ENCODE measurements at regions not wholly inside any gene's neighbourhood (a gene's known extent, or its start where the extent isn't known, plus 50 kb on each side); places are given as distances from the start of the nearest gene placed in this dataset.
"Not testable (repeated sequence)": the region's sequence is repeated elsewhere in the genome, so short reads cannot be mapped to it uniquely, and the experiment has no call there.

DNA sequence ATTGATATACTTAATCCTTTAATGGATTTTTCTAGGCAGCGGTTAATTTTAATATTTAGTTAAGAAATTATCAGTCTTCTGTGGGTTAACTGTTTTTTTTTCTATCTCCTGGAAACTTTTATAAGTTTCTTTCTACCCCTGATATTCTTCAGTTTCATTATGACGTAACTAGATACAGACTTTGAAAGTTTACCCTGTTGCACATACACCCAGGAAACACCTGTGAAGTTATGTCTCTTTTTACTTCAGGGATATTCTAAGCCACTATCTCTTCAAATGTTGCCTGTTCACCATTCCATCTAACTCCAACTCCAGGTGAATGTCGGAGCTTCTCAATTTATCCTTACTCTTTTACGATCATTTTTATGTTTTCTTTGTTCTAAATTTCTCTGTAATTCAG, 329.0 kb downstream of the ICE1 start:
- Histone ChIP-seq H3K27ac (ENCODE audit: low read depth in 2 of 2, low read length in 1 of 2) (no peak overlapping the region), H3K27me3 (ENCODE audit: control insufficient read depth in 1 of 2, insufficient read depth in 2 of 2, low read length in 2 of 2) (no peaks in the 10 kb centered on the region), H3K4me1 (ENCODE audit: control insufficient read depth in 2 of 2, insufficient read depth in 2 of 2, low read length in 1 of 2) (no peaks in the 10 kb centered on the region), H3K4me3 (ENCODE audit: low read depth in 1 of 2, low read length in 2 of 2) (no peak overlapping the region), H3K9me3 (ENCODE audit: control insufficient read depth in 2 of 2, insufficient read depth in 1 of 2, low read depth in 1 of 2, low read length in 1 of 2) (no peaks in the 10 kb centered on the region), H3K36me3 (ENCODE audit: control insufficient read depth in 2 of 2, insufficient read depth in 2 of 2, low read length in 1 of 2) (no peaks in the 10 kb centered on the region)
- whole genome bisulfite sequencing, 2 donors = 76 to 80% methylated on average over 4 of the region's 4 CpGs

DNA sequence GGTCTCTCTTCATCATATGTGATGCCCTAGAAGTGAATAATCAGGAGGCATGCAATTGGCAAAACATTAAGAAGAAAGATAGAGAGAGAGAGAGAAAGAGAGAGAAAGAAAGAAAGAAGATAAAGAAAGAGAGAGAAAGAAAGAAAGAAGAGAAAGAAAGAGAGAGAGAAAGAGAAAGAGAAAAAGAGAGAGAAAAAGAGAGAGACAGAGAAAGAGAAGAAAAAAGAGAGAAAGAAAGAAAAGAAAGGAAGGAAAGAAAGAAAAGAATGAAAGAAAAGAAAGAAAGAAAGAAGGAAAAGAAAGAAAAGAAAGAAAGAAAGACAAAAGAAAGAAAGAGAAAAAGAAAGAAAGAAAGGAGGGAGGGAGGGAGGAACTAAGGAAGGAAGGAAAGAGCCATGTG, 318.9 kb downstream of the ICE1 start:
- no peak overlapping the region for H3K4me3 ChIP-seq (ENCODE audit: low read depth in 1 of 2, low read length in 2 of 2)
- no peaks in the 10 kb centered on the region for H3K9me3 ChIP-seq (ENCODE audit: control insufficient read depth in 2 of 2, insufficient read depth in 1 of 2, low read depth in 1 of 2, low read length in 1 of 2)
- no peak overlapping the region for H3K27ac ChIP-seq (ENCODE audit: low read depth in 2 of 2, low read length in 1 of 2)
- H3K4me1 ChIP-seq (ENCODE audit: control insufficient read depth in 2 of 2, insufficient read depth in 2 of 2, low read length in 1 of 2) = no peaks in the 10 kb centered on the region
- H3K36me3 ChIP-seq (ENCODE audit: control insufficient read depth in 2 of 2, insufficient read depth in 2 of 2, low read length in 1 of 2) = no peaks in the 10 kb centered on the region
- H3K27me3 ChIP-seq (ENCODE audit: control insufficient read depth in 1 of 2, insufficient read depth in 2 of 2, low read length in 2 of 2) = no peaks in the 10 kb centered on the region

DNA sequence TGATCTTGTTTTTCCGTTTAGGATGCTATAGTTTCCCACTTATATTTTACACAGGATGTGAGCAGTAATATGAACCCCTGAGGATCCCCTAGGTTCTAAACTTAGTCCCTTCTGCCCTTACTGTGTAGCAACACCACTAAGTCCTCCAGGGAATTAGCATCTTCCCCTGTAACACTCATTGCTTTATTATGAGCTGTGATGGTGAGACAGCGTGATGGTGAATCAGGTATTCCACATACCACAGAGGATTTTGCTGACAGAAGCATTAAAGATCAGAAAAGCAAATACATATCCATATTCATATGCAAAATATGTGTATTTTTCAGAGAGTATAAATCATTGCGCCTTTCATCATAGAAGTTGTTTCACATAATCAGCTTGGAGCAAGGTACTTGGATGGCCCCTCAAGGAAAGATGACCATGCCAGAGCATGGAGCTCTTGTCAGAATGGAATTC, 317.0 kb downstream of the ICE1 start:
- no peak overlapping the region for H3K4me3 ChIP-seq (ENCODE audit: low read depth in 1 of 2, low read length in 2 of 2)
- H3K27ac ChIP-seq (ENCODE audit: low read depth in 2 of 2, low read length in 1 of 2) = no peak overlapping the region
- H3K4me1 ChIP-seq (ENCODE audit: control insufficient read depth in 2 of 2, insufficient read depth in 2 of 2, low read length in 1 of 2) = no peaks in the 10 kb centered on the region
- H3K27me3 ChIP-seq (ENCODE audit: control insufficient read depth in 1 of 2, insufficient read depth in 2 of 2, low read length in 2 of 2) = no peaks in the 10 kb centered on the region
- 77 to 85% methylated on average over 3 of the region's 3 CpGs for WGBS, 2 donors
- no peaks in the 10 kb centered on the region for H3K36me3 ChIP-seq (ENCODE audit: control insufficient read depth in 2 of 2, insufficient read depth in 2 of 2, low read length in 1 of 2)
- H3K9me3 ChIP-seq (ENCODE audit: control insufficient read depth in 2 of 2, insufficient read depth in 1 of 2, low read depth in 1 of 2, low read length in 1 of 2) = no peaks in the 10 kb centered on the region

DNA sequence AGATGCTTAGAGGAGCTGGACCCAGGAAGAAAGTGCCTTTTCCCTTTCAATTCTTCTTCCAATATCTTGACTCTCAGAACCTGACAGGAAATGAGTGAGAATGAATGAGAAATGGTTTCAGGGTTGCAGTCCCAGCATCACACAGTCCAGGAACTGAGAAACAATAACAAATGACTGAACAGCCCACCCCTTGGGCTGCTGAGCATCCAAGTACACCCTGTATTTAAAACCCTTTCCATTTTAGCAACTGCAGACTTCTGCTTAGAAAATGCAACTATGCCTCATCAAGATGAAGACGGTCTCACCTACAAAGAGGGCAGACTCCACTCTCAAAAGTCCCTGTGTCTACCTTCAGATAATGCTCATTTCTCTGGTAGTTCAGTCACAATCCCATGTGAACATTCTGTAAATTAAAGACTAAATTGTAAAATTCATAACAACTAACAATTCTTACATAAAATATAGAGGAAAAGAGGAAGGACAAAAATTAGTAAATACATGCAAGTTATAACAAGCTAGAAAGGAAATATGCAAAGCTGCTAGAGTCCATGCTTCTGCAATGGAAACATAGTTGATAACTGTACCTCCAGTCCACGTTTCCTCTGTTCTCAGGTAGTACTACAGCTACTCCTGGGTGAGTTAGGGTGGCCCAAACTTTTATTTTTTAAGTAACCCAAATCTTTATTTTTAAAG, 316.5 kb downstream of the ICE1 start:
- WGBS, 2 donors = 53 to 56% methylated on average over 2 of the region's 2 CpGs
- Histone ChIP-seq H3K27me3 (ENCODE audit: control insufficient read depth in 1 of 2, insufficient read depth in 2 of 2, low read length in 2 of 2) (no peaks in the 10 kb centered on the region), H3K4me1 (ENCODE audit: control insufficient read depth in 2 of 2, insufficient read depth in 2 of 2, low read length in 1 of 2) (no peaks in the 10 kb centered on the region), H3K9me3 (ENCODE audit: control insufficient read depth in 2 of 2, insufficient read depth in 1 of 2, low read depth in 1 of 2, low read length in 1 of 2) (no peaks in the 10 kb centered on the region), H3K27ac (ENCODE audit: low read depth in 2 of 2, low read length in 1 of 2) (no peak overlapping the region), H3K4me3 (ENCODE audit: low read depth in 1 of 2, low read length in 2 of 2) (no peak overlapping the region), H3K36me3 (ENCODE audit: control insufficient read depth in 2 of 2, insufficient read depth in 2 of 2, low read length in 1 of 2) (no peaks in the 10 kb centered on the region)

DNA sequence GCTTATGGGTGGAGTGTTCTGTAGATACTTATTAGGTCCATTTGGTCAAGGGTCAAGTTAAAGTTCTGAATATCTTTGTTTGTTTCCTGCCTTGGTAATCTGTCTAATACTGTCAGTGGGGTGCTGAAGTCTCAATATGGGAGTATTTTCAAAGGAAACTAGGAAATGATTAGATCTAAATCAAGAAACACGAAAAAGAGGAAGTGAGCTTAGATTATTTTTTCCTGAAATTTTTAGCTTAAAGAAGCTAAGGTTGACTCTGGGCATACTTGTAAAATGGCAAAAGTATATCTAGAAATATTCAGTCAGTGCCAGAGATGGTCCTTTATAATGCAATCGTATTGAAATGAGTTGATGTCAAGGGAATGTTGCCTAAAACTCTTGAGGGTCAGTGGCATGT, 313.5 kb downstream of the ICE1 start:
- Histone ChIP-seq H3K9me3 (ENCODE audit: control insufficient read depth in 2 of 2, insufficient read depth in 1 of 2, low read depth in 1 of 2, low read length in 1 of 2) (no peaks in the 10 kb centered on the region), H3K36me3 (ENCODE audit: control insufficient read depth in 2 of 2, insufficient read depth in 2 of 2, low read length in 1 of 2) (no peaks in the 10 kb centered on the region), H3K27ac (ENCODE audit: low read depth in 2 of 2, low read length in 1 of 2) (no peak overlapping the region), H3K4me1 (ENCODE audit: control insufficient read depth in 2 of 2, insufficient read depth in 2 of 2, low read length in 1 of 2) (no peaks in the 10 kb centered on the region), H3K4me3 (ENCODE audit: low read depth in 1 of 2, low read length in 2 of 2) (no peak overlapping the region), H3K27me3 (ENCODE audit: control insufficient read depth in 1 of 2, insufficient read depth in 2 of 2, low read length in 2 of 2) (no peaks in the 10 kb centered on the region)
- 72 to 75% methylated on average over 2 of the region's 2 CpGs for WGBS, 2 donors

DNA sequence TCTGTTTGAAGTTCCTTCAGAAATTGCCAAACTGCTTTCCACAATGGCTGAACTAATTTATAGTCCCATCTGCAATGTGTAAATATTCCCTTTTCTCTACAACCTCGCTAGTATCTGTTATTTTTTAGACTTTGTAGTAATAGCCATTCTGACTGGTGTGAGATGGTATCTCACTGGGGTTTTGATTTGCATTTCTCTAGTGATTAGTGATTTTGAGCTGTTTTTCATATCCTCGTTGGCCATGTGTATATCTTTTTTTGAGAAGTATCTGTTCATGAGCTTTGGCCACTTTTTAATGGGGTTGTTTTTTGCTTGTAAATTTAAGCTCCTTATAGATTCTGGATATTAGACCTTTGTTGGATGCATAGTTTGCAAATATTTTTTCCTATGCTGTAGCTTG, 310.6 kb downstream of the ICE1 start:
- H3K4me3 ChIP-seq (ENCODE audit: low read depth in 1 of 2, low read length in 2 of 2); H3K36me3 ChIP-seq (ENCODE audit: control insufficient read depth in 2 of 2, insufficient read depth in 2 of 2, low read length in 1 of 2); H3K4me1 ChIP-seq (ENCODE audit: control insufficient read depth in 2 of 2, insufficient read depth in 2 of 2, low read length in 1 of 2); H3K27ac ChIP-seq (ENCODE audit: low read depth in 2 of 2, low read length in 1 of 2); H3K27me3 ChIP-seq (ENCODE audit: control insufficient read depth in 1 of 2, insufficient read depth in 2 of 2, low read length in 2 of 2); H3K9me3 ChIP-seq (ENCODE audit: control insufficient read depth in 2 of 2, insufficient read depth in 1 of 2, low read depth in 1 of 2, low read length in 1 of 2): not testable (repeated sequence)
- WGBS, 2 donors = 60 to 70% methylated on average over 2 of the region's 2 CpGs

DNA sequence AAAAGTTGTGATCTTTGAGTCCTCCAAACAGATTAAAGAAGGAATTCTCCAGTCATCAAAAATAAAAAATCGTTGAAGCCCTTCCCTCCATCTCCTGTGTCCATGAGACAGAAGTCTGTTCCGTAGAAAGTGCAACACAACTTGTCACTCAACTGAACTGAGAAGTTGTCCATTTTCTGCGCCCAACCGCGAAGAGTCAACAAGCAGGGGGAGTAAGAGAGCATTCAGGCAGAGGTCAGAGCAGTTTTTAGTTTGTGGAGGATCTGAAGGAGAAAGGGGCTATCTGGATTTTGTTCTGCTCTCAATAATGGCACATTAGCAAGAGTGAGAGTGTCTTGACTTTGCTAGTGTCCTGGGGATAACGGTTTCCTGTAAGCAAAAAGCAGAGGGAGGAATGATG, 303.9 kb downstream of the ICE1 start:
- Histone ChIP-seq H3K27ac (ENCODE audit: low read depth in 2 of 2, low read length in 1 of 2) (no peak overlapping the region), H3K27me3 (ENCODE audit: control insufficient read depth in 1 of 2, insufficient read depth in 2 of 2, low read length in 2 of 2) (no peaks in the 10 kb centered on the region), H3K9me3 (ENCODE audit: control insufficient read depth in 2 of 2, insufficient read depth in 1 of 2, low read depth in 1 of 2, low read length in 1 of 2) (no peaks in the 10 kb centered on the region), H3K36me3 (ENCODE audit: control insufficient read depth in 2 of 2, insufficient read depth in 2 of 2, low read length in 1 of 2) (no peaks in the 10 kb centered on the region), H3K4me3 (ENCODE audit: low read depth in 1 of 2, low read length in 2 of 2) (no peak overlapping the region), H3K4me1 (ENCODE audit: control insufficient read depth in 2 of 2, insufficient read depth in 2 of 2, low read length in 1 of 2) (no peaks in the 10 kb centered on the region)
- 71 to 73% methylated on average over 6 of the region's 6 CpGs for WGBS, 2 donors

DNA sequence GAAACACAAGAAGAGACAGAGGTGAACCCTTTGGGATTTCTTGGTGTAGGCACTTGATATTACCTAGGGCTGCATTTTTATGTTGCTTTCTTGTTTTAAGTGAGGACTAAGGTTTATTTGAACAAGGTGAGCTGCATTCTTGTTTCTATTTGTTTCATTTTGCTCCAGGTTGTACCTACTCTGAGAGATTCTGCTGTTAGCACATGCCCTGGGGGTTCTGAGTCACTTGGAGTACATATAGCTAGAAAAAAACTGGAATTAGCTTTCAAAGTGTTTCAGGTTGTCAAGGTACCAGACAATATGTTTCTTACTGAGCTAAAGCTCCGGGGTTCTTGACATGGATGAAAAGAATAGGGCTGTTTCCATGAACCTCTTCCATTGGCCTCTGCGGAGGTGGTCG, 299.4 kb downstream of the ICE1 start:
- Histone ChIP-seq H3K4me3 (ENCODE audit: low read depth in 1 of 2, low read length in 2 of 2) (no peak overlapping the region), H3K27ac (ENCODE audit: low read depth in 2 of 2, low read length in 1 of 2) (no peak overlapping the region), H3K9me3 (ENCODE audit: control insufficient read depth in 2 of 2, insufficient read depth in 1 of 2, low read depth in 1 of 2, low read length in 1 of 2) (no peaks in the 10 kb centered on the region), H3K27me3 (ENCODE audit: control insufficient read depth in 1 of 2, insufficient read depth in 2 of 2, low read length in 2 of 2) (no peaks in the 10 kb centered on the region), H3K4me1 (ENCODE audit: control insufficient read depth in 2 of 2, insufficient read depth in 2 of 2, low read length in 1 of 2) (no peaks in the 10 kb centered on the region), H3K36me3 (ENCODE audit: control insufficient read depth in 2 of 2, insufficient read depth in 2 of 2, low read length in 1 of 2) (no peaks in the 10 kb centered on the region)
- WGBS, 2 donors = 60 to 62% methylated on average over 3 of the region's 3 CpGs

DNA sequence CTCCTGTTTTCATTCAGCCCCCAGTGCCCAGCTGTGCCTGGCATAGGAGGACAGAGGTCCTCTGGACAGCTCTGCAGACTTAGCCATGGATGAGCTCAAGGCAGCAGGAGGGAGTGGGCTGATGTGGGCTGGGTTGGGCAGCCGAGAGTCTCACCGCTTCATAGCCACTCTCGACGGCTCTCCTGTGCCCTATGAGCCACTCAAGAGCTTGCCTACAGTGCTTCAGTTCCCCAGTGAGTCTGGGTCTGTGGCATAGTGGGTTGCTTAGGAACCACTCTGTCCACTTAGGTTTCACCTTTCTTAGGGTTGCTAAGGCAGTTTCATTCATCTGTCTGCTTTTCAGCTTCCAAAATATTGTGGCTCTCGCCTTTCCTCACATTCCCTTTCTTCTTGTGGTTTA, 296.8 kb downstream of the ICE1 start:
- Histone ChIP-seq H3K27ac (ENCODE audit: low read depth in 2 of 2, low read length in 1 of 2) (no peak overlapping the region), H3K4me1 (ENCODE audit: control insufficient read depth in 2 of 2, insufficient read depth in 2 of 2, low read length in 1 of 2) (no peaks in the 10 kb centered on the region), H3K27me3 (ENCODE audit: control insufficient read depth in 1 of 2, insufficient read depth in 2 of 2, low read length in 2 of 2) (no peaks in the 10 kb centered on the region), H3K9me3 (ENCODE audit: control insufficient read depth in 2 of 2, insufficient read depth in 1 of 2, low read depth in 1 of 2, low read length in 1 of 2) (peaks cover 0 to 3% of the 10 kb centered on the region in 2 donors), H3K36me3 (ENCODE audit: control insufficient read depth in 2 of 2, insufficient read depth in 2 of 2, low read length in 1 of 2) (no peaks in the 10 kb centered on the region), H3K4me3 (ENCODE audit: low read depth in 1 of 2, low read length in 2 of 2) (no peak overlapping the region)
- WGBS, 2 donors = 75 to 86% methylated on average over 5 of the region's 5 CpGs

DNA sequence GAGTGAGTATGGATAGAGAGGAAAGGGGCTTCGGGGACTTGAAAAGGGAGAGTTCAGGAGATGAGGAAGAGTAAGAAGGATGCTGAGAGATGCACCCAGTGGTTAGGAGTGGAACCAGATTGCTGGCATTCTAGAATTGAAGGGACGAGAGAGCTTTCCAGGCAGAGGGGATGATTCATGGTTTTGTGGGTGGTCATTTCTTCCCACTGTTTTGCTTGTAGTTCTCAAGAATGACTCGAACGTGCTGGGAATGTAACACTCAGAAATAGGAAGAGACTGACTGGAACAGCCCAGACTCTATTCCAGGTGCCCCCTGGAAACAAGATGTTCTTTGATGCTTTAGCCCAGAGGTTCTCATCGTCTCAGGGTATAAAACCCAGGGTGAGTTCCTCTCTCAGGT, 294.2 kb downstream of the ICE1 start:
- no peak overlapping the region for H3K4me3 ChIP-seq (ENCODE audit: low read depth in 1 of 2, low read length in 2 of 2)
- peaks cover 0 to 7% of the 10 kb centered on the region in 2 donors for H3K9me3 ChIP-seq (ENCODE audit: control insufficient read depth in 2 of 2, insufficient read depth in 1 of 2, low read depth in 1 of 2, low read length in 1 of 2)
- no peak overlapping the region for H3K27ac ChIP-seq (ENCODE audit: low read depth in 2 of 2, low read length in 1 of 2)
- H3K27me3 ChIP-seq (ENCODE audit: control insufficient read depth in 1 of 2, insufficient read depth in 2 of 2, low read length in 2 of 2) = no peaks in the 10 kb centered on the region
- H3K36me3 ChIP-seq (ENCODE audit: control insufficient read depth in 2 of 2, insufficient read depth in 2 of 2, low read length in 1 of 2) = no peaks in the 10 kb centered on the region
- 63 to 71% methylated on average over 5 of the region's 5 CpGs for WGBS, 2 donors
- no peaks in the 10 kb centered on the region for H3K4me1 ChIP-seq (ENCODE audit: control insufficient read depth in 2 of 2, insufficient read depth in 2 of 2, low read length in 1 of 2)
